Epithelial cell of esophagus (primary cell): ENCODE measurements at regions not wholly inside any gene's neighbourhood (a gene's known extent, or its start where the extent isn't known, plus 50 kb on each side); places are given as distances from the start of the nearest gene placed in this dataset.

Source experiments
- DNase-seq: peaks from one replicate; pipeline ENCODE4 v3.0.0; 2010; ENCODE audit warnings: low read depth
- H3K4me3 ChIP-seq: 2 replicates; pipeline ENCODE4 v1.5.1; 2011; ENCODE audit warnings: mild to moderate bottlenecking, low read length, control low read depth
- CTCF ChIP-seq: IDR thresholded peaks from 2 replicates; pipeline ENCODE4 v1.5.1; 2011; ENCODE audit warnings: low read depth, mild to moderate bottlenecking, low read length, control low read depth, inconsistent platforms; ENCODE audit not compliant: insufficient read depth; ENCODE audit errors: missing control alignments

DNA sequence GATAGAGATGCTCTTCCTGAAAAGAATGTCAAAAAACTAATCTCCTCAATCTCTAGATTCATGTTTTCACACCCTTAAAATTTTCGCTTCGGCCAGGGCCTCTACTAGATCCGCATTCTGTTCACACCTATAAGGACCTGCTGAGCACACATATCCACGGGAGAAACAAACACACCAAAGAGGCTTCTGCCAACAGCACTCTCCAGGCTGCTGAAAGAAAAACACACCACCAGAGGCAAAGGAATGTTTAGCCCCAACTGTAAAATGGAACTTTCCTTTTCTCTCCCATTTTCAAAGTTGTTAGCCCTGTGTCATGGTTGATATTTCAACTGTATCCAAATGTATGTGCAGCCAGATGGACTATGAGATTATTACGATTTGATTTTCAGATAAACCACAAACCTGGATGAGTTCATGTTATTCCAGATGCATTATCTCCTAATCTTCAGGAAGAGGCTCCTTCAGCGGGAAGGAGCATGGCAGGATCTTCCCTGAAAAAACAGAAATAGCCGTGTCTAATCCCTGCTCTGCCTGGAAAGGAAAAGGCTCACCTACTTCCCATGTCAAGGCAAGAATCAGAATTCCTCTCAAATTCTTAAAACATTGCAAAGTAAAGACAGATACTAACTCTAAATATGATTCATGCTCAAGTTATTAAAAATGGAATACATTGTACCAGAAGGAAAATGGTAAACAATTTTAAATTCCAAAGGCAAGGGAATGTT lies 442.7 kb upstream of the NR2F2 start:
- TF ChIP-seq CTCF, result no peak
- peak; percentile 50 for DNase-seq
- H3K4me3 ChIP-seq, result no peak overlapping the region

DNA sequence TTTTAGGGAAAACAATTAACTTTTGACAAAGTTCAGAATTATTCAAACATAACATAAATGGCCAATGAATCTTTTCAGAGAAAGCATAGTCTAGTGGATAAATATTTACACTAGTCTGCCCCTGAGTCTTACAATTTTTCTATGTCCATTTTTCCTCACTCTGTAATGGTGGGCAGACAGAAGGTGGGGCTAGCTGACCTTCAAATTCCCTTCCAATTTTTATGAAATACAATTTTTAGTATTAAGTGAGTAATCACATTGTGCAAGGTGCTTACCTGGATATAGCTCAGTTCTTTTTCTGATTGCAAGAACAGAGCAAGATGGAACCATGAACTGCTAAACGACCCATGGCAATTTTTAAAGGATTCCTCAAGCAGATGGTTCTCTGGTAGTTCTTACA lies 441.7 kb upstream of the NR2F2 start:
- TF ChIP-seq CTCF, result no peak
- no peak for DNase-seq
- H3K4me3 ChIP-seq, result no peak overlapping the region

- TF ChIP-seq CTCF, result no peak
Measured at GRCh38 chr15:95894407-95894956, 436.0 kb upstream of the NR2F2 start.

DNA sequence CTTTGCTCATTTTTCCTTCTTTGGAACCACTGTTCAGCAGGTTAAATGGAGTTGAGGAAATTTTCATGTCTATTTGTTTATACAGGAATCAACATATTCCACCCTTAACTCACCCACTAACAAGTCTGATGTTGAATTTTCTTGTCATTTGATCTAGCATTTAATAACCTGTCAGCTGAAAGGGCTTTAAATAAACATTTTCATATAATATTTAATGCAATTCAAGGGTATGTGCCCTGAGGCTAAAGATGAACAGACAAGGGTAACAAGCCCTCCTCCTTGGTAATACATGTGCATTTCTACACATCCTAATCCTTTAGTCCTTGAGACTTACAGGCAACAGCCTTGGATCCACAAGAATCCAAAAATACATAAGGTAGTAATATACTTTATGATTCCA lies 435.0 kb upstream of the NR2F2 start:
- TF ChIP-seq CTCF, result no peak
- H3K4me3 ChIP-seq, result no peak overlapping the region

More at GRCh38 chr15:95894407-95894956, 436.0 kb upstream of the NR2F2 start:
- DNase-seq, result no peak
- H3K4me3 ChIP-seq, result no peak overlapping the region

GRCh38 chr15:95897651-95898050 lies 432.8 kb upstream of the NR2F2 start:
- DNase-seq, result no peak
- no peak for TF ChIP-seq CTCF
- no peak overlapping the region for H3K4me3 ChIP-seq

More for the DNA sequence above, 435.0 kb upstream of the NR2F2 start:
- no peak for DNase-seq

DNA sequence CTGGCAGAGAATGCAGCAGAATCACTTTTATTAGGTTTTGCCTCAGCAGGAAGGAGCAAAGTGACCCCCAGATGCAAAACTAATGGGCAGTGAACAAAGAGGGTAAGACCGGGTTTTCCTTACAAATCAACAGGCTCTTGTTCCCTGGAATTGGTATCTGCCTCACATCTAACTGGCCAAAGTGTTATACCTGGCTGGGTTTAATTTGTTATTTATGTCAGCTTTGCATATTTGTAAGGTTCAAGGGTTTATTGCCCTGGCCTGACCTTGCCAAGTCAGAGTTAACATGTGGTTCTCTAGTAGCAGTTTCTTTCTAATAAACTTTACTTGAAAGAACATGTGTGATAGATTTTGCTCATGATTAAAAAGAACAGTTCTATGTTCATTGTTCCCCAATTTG lies 431.7 kb upstream of the NR2F2 start:
- H3K4me3 ChIP-seq, result no peak overlapping the region
- no peak for TF ChIP-seq CTCF
- no peak for DNase-seq

DNA sequence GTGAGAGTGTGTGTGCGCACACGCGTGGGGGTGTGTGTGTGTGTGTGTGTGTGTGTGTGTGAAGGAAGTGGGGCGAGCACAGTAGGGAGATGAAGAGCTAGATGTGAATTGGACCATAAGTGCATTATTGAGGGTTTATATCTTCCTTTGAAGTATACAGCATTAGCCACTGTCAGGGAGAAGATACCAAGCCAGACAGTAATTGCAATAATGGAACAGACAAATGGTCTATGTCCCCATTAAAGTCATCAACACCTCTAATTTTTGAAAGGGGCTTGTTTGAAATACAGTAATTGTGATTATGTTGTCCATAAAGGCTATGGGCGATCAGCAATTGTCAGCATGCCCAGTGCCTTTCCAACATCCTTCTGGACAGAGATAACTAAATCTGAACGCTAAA lies 429.2 kb upstream of the NR2F2 start:
- DNase-seq, result no peak
- H3K4me3 ChIP-seq, result no peak overlapping the region
- no peak for TF ChIP-seq CTCF
